ENCODE measurements at regions not wholly inside any gene's neighbourhood (a gene's known extent, or its start where the extent isn't known, plus 50 kb on each side); places are given as distances from the start of the nearest gene placed in this dataset.
"Not testable (repeated sequence)": the region's sequence is repeated elsewhere in the genome, so short reads cannot be mapped to it uniquely, and the experiment has no call there.

DNA sequence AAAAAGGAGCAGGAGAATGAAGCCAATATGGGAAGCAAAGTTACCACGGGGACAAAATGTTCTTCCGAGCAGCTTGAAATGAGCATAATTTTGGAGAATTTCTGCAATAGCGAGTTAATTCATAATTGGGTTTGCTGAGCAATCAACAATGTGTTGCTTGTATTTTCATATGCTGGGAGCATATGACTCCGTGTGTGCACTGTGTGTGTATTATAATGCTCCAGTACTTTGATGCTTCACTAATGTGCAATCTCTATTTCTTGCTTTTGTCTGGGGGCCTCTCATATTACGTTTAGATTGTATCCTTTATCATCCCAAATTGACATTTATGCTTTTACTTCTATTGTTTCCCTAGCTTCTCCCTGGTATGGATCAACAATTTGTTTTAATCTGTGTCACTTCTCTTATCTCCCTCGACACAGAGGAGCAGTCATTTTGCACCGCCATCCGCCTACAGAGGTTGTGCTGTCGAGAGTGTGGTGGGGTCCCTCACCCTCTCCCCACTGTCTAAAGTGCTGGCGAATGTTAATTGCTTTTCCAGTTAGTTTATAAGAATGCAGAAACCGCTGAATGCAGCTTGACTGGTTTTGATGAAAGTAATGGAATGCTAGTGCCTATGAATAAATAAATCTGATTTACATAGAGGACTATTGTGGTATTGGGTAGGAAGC, 372.5 kb upstream of the WWC1 start:
- no peak for DNase-seq

DNA sequence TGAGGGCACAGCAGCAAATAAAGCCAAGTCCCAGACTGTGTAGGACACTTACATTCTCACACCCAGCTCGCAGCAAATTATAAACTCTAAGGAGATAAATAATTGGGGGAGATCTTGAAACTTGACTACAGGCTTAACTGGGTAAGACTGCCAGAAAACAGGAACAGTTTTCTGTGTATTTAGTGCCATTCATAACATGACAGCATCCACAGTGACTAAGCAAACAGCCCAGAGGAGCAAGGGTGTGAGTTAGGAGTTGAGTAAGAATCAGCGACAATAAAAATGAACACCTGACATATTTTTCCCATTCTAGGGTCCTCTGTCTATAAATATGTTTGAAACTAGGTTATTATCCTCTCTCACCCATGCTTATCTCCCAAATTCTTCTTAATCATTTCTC, 370.9 kb upstream of the WWC1 start:
- DNase-seq, result no peak

DNA sequence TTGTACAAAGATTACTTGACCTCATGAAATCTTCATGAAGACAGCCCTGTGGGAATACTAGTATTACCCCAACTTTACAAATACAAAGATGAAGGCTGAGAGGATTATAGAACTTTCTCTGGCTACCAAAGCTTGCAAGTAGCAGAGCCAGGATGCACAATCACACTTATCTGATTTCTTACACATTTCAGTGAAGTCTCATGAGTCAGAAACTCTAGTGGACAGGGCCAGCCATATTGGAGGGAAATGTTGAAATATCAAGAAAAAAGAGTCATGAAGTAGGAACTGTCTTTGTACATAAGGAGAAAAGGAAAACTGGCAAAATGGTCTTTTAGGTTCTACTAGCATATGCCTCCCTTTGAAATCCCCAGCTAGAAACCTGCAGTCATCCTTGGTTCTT, 369.6 kb upstream of the WWC1 start:
- DNase-seq, result no peak

DNA sequence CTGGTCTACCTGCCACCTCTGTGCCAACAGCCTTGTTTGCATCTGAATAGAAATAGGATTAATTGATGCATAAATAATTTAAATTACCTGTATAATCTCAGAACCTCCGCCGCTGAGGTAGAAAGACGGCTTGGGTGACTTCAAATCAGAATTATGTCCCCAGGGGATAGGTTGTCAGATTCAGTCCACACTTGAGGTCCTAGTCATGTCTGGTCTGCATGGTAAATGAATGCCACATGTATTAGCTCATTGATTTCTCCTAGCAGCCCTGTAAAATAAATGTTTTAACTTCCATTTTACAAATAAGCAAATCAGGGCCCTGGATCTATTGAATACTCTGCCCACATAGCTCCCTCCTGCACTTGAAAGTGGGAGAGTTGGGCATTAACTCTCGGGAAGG, 368.0 kb upstream of the WWC1 start:
- no peak for DNase-seq

DNA sequence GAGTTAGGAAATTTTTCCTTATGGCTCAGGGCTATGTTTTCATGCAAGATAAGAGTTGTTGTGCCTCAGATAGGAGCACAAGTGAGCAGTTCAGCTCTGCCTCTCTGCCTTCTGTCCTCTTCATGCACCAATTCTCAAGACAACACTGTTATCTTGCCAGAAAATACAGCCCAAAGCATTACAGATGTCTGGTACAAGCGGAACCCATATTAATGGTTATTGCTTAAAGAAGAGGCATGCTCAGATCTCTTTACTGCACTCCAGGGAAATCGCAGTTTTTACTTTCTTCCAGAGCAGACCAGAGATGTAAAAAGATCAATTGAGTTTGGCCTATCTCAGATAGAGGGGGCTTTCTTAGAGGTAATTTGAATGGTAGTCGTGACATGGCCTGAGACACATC, 361.6 kb upstream of the WWC1 start:
- no peak for DNase-seq

DNA sequence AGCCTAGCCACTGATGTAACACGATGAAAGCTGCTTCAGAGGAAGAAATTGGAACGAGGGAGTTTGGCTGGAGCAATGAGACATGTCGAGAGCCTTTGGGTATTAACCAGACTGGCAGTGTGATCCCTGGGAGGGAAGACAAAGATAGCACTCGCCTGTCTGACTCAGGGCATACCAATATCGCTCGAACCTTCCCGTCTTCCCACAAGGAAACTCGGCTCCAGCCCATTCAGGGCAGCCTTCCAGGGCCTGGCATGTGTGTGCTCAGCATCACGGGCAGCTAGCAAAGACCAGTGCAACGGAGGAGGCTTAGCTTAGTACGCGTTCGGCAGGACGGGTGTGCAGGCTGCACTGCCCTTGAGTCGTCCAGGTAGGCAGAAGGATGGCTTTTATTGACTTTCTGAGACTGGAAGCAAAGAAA, 356.9 kb upstream of the WWC1 start:
- peak; percentile 44 for DNase-seq

DNA sequence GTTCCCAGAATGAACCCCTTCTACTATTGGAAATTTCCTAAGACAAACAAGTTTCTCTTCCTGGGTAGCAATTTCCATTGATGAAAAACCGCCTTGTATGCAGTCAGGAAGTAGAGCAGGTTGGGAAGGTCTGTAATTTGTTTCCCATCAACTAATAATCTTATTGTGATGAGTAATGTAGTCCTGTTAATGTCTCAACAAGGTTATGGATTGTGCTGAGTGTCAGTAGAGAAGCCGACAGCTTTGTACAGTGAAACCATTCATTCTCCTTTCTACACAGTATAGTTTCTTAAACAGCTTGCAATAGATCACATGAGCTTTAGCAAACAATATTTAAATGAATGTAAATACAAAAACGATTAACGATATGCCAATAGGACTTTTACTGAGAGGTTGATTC, 355.4 kb upstream of the WWC1 start:
- no peak for DNase-seq

DNA sequence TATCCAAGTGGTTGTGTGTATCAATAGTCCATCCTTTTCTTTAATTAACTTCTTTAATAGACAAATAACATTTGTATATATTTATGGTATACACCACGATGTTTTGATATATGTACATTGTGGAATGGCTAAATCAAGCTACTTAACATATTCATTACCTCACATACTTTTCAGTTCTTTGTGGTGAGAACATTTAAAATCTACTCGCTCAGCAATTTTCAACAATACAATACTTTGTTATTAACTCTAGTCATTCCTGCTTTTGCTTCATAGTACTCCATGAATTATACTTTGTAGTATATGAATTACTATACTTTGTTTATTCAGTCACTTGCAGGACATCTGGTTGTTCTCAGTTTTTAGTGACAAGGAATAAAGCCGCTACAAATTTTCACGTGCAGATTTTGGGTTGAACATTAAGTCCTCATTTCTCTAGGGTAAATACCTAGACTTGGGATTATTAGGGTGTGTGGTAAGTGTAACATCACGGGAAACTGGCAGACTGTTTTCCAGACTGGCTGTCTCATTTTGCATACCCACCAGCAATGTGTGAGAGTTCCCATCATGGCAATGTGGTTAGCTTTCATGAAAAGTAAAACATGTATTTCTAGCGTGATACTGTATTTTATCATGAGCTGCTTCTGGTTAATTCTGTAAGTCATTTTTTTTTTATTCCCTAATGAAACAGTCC, 354.4 kb upstream of the WWC1 start:
- DNase-seq, result no peak

DNA sequence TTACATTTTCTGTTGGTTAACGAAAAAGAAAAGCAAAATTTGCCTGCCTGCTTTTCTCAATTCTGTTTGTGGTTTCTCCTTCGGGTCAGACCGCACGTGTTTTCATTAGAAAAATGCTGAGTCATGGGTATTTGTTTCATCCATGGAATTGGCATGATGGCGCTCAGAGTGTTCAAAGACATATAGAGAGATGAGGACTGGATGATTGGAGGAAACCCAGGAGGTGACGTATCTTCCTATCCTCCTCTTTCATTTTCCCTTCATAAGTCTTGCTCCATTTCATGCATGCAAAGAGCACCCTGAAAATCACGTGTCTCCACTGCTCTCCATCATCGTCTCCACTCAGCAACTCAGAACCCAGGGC, 353.8 kb upstream of the WWC1 start:
- DNase-seq, result no peak

DNA sequence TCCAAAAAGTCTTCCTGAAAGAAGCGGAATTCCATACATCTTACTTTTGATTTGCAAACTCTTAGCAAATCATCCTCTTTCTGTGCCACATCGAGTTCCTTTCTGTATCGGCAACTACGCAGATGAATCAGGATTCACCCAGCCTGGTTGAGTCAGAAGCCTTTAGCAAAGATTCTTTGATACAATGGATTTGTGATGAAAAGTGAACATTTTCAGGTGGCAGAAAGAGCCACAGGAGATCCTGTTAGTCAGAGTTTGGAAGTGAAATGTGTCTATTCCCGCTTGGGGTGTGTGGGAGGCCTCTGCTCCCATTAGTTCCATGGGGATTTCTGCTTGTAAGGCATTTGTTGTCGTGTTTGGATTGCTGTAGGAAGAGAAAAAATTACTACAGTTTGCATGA, 351.8 kb upstream of the WWC1 start:
- no peak for DNase-seq

DNA sequence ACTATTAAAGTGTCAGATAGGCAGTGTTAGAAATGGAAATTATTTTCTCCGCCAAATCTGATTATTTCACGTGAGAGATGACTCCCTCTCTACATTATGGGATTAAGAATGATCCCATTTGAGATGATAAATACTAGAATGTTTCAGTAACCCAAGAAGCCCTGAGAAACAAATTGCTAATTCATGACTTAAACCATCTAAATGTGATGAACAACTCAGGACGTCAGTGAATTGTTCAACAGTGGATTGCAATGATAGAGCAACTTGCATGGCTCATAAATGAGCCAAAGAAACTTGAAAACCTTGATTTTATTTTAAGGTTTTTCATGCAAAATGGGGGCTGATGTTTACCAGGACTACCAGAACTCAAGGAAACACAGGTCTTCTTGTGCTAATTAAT, 350.5 kb upstream of the WWC1 start:
- no peak for DNase-seq

DNA sequence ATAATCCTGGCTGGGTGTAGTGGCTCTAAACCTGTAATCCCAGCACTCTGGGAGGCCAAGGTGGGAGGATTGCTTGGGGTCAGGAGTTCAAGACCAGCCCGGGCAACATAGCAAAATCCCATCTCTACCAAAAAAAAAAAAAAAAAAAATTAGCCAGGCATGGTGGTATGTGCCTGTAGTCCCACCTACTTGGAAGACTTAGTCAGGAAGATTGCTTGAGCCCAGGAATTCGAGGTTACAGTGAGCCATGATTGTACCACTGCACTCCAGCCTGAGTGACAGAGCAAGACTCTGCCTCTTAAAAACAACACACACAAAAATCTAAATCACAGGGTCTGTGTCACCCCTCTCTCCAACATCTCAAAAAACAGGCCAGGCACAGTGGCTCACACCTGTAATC, 349.9 kb upstream of the WWC1 start:
- DNase-seq, result not testable (repeated sequence)

DNA sequence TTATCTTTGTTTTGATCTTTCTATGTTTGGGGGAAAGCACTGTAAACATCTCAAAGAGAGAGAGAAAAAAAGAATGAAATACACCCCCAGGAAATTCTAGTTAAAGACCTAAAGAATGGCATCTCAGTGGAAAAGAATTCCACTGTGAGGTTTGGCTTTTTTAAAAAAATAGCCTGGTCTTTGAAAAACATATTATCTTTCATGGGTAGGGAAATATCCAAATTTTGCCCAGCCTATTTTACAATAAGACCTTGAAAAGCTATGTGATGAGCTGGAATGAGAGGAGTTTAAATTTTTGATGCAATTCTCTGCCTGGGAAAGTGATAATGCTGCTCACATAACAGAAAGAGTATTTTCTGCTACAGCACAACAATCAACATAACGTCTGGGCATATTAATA, 348.1 kb upstream of the WWC1 start:
- no peak for DNase-seq

DNA sequence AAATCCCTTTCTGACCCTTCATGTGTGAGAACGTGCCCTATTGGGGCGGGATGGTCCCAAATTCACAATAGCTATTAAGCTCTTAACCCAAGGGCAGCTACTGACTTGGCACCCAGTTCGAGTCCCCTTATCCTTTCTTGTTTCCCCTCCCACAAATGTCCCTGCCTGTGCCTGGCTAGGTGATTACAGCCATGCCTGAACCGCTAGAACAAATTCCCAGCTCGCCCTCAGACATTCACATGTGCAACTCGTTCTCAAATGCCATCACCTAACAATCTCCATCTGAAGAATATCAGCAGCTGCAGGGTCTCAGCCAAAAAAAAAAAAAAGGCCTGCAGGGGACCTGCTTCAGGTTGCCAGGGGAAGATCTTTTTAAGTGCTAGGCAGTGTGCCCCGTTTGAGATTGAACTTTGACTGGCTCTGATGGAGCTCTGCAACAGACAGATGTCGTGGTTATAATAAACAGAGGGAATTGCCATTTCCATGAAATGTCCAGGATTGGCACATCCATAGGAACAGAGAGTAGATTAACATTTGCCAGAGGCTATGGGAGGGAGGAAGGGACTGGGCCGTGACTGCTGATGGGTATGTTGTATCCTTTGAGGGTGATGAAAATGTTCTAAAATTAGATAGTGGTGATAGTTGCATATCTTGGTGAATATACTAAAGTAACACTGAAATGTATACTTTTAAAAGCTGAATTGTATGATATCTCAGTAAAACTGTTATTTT, 347.2 kb upstream of the WWC1 start:
- DNase-seq, result no peak

DNA sequence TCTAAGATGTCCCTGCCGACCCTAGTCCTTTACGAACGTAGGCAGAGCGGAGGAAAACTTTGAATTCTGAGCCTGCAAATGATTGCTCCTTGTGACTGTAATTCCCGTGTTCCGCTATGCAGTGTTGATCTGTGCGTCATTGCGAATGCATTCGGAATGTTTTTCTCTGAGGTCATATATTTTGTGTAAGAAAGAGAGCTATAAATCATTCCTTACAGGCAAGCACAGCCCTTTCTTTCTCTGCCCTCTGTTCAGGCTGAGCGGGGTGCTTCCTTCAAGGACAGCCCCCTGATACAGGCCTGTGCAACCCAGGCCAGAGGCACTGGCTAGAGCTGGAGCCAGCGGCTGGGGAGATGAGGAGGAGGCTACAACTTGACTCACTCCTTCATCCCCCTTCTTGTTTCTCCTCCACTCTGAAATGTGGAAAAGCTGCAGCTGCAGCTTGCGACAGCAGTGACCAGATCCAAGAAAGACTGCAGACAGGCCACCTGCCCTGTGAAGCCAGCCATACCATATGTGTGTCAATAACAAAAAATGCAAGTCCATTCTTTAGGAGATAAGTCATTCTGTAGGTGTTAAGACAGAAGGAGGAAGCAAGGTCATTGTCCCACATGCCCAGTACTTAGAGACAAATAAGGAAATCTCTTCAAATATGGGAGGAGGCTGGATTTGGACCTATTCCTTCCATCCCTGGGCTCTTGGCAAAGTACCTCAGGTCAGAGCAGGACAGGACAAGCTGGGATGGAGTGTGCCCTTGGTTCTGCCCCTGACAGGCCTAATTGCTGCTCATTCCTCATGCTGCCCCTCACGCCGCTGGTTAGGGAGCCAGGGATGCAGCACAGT, 345.7 kb upstream of the WWC1 start:
- DNase-seq, result peak; percentile 55

DNA sequence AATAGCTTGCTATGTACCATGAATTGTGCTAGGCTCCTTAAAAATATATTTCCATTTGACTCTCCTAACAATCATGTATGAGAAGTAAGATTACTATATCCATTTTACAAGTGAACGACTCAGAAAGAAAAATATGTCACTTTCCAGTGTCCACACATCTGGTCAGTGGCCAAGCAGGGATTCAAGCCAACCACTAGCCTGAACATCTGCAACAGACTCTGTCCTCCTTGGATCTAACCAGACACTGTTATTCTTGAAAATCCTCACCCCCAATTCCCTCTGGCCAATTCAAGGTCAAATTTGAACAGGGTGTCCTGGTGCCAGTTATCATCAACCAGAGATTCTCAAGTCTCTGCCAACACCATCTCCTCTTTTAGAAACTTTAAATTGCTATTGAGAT, 344.1 kb upstream of the WWC1 start:
- DNase-seq, result no peak

DNA sequence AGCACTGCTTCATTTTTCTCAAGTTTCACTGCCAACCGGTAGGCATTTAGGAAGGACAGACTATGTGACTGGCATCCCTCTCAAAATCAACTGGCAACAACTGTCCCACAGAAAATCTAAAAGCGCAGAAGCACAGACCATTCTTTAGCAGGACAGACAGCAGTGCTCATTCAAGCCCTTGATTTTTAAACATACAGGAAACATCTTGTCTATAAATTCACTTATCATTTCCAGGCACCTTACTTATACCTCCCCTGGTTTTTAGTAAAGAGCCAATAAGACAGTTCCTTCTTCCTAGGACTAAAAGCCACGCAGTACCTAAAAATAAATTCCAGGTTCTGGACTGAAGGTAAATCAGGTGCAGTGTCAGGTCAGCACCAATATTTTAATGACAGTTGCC, 343.2 kb upstream of the WWC1 start:
- no peak for DNase-seq

DNA sequence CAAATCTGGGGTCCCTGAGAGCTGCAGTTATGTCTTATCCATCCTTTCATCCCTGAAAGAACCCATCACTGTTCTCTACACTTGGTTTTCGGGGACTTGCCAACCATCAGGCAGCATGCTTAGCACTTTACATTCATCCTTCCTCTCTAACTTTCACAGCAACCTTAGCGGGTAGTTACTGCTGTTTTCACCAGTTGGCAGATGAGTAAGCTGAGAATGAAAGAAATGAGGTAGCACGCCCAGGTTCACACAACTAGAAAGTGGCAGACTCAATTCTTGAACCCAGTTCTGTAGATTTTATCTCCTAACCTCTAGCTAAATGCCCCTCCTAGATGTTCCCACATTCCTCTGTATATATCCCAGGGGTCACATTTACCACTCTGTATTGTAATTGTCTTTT, 342.0 kb upstream of the WWC1 start:
- no peak for DNase-seq

DNA sequence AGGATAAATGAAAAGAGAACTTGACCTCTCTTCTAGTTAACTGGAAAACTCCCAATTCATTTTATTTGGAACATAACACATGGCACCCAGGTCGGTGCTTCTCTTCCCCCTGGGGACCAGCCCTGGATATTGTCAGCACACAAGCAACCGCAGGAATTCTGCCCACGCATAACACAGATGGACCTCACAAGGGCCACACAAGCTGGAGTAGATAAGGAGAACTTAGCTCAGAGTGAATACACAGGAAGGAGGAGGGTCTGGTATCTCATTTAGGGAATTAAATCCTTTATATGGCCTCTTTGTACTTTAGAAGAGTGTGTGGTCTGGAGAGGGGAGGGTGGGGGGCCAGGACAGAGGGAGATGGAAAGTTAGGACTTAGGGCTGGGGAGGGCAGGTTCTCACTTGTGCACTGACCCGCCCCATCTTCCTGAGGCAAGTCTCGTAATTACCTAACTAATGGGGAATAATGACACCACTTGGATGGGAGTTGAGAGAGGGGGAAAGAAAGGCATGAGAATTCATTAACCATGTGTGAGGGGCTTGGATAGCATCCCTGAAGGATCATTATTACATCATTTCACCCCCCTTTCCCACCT, 341.2 kb upstream of the WWC1 start:
- DNase-seq, result no peak

DNA sequence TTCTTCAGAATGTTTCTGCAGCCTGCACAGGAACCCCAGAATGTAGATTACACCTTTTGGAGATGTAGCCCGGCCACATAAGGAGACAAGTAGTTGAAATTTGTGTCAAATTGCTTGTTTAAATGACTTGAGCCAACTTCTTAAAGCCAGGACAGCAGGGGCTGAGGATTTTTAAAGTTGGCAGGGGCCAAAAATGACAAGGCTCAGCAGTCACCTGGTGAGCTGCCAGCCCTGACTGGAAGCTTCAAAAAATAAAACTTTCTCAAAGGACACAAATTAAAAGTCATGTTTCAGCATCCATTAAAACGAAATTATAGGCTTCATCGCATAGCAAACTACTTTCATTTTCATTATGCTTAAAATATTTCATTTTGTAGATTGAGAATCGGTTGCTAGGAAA, 340.3 kb upstream of the WWC1 start:
- DNase-seq, result no peak

DNA sequence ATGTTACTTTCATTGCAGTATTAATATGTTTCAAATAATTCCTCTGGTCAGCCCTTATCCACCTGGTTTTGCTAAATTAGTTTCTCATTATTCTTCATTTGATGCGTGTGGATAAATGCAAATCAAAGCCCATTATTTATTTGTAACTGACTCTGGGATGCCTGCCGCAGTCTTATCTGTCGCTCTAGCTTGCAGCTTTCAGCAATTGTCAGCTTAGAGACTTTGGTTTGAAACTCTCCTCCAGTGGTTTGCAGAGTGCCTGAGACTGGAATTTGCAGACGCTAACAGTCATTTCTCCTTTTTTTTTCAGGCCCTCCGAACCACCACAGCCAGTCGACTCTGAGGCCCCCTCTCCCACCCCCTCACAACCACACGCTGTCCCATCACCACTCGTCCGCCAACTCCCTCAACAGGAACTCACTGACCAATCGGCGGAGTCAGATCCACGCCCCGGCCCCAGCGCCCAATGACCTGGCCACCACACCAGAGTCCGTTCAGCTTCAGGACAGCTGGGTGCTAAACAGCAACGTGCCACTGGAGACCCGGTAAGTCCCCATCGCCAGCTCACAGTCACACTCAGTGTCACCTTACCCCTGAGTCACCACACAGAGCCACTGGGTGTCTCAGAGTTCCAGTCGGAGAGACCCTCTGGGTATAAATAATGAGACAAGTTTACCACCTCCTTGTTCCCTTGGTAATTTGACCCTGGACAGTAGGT, 339.0 kb upstream of the WWC1 start:
- no peak for DNase-seq
